GM18498 (cell line): ENCODE measurements at regions not wholly inside any gene's neighbourhood (a gene's known extent, or its start where the extent isn't known, plus 50 kb on each side); places are given as distances from the start of the nearest gene placed in this dataset.

Source experiments
- ATAC-seq: cut with Tn5 transposase; IDR thresholded peaks from one replicate; pipeline ENCODE4 v1.9.1; 2021; ENCODE audit warnings: mild to moderate bottlenecking, moderate library complexity; ENCODE audit not compliant: unreplicated experiment

DNA sequence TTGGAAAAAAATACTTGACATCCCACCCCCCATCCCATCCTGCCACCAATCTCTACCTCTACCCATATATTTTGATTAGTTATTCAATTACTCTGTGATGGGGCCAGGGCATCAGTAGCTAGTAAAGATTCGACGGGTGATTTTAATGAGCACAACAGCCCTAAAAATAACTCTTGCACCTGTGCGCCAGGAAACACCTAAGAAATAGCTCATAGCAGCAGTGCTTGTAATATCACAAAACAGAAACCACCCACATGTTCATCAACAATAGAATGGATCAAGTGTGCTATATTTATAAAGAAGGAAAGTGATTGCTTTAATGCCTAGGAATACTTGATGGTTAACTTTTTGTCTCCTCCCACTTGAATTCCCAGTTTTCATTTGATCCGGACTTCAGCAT lies 225.6 kb upstream of the LCORL start:
- no peak for ATAC-seq

DNA sequence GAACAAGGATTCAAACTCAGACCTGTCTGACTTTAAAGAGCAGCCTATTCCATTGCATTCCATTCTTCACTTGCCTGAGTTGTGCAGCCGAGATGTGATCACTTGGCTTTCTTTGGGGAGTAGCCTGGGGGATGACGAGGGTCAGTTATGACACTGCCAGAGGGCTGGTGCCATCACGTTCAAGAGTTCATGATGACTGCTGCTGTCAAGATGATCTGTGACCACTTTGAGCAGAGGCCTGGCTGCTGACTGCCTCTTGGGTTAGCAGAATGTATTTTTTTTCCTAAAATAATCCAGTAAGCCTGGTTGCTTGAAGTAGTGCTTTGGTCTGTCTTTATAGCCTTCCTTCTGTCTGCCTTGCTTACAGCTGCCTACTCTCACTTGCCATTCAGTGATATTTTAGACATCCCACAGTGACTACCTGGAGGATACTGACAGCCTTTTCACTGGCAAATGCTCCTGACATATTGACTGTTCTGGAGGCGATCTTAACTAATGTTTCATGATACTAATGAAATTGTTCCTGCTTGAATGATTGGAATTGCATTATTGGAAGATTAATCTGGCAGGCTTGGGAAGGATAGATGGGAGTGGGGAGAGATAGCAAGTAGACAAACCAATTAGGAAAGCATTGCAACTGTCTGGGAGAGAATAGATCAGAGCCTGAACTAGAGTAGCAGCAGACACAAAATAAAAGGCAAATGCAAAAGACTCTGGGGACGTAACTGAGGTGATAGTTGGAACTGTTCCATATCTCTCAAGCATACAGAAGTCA lies 221.6 kb upstream of the LCORL start:
- no peak for ATAC-seq

DNA sequence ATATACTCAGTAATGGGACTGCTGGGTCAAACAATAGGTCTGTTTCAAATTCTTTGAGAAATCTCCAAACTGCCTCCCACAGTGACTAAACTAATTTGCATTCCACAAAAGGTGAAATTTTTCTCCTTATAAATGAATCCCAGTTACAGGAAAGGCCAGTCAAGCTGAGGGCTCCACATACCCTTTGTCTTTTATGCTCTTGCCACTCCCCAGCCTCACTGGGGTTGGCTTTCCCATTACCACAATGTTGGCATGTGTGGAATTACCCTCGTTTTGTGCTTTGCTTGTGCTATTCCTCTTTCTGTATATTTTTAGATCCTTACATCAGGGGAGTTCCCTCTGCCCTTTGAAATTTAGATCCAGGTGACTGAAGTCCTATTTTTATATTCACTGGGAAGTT lies 220.2 kb upstream of the LCORL start:
- no peak for ATAC-seq

GRCh38 chr4:18234108-18234507 lies 212.6 kb upstream of the LCORL start:
- peak; percentile 71 for ATAC-seq

DNA sequence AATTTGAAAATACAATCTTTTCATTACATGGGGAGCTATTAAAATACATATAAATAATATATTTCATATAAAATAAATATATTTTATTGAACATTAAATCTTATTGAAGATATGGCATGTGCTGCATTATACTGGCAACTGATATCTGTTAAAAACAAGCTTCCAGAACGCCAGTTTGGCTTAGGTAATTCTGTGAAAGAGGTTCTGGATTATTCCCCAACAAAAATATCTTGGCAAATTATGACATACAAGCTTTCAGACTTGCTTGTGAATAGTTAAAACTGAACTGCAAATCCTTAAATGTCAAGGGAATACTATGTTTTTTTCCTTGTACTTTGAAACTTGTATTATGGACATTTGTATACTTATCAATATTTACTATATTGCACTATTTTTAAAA lies 210.2 kb upstream of the LCORL start:
- ATAC-seq = no peak

- ATAC-seq = no peak
Observed at GRCh38 chr4:18227880-18228279, 206.3 kb upstream of the LCORL start.

DNA sequence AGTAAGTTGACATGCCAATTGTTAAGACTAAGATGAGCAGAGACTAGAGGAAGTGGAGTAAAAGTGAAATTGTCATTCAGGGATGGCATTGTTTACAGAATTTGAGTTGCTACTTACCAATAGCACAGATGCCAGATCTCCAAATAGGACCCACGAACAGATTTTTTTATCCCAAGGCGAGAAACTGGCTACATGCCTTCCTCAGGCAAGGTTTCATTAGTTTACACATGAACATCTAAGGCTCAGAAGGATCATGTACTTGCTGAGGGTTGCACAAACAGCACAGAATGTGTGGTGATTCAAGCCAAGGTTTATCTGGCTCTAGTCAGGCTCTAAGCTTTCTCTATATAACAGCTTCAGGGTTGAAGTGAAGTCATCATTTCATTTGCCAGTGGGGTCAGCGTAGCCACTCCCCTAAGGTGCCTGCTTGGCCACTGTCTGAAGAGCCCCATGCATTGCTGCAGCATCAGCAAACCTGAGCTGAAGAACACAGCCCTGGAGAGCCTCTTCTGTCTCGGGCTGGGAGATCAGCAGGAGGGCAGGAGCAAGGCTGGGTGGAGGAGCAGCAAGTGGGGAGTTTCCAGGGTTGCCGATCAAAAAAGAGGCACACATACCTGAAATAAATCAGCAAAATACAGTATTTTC lies 193.0 kb upstream of the LCORL start:
- ATAC-seq = peak; percentile 56

DNA sequence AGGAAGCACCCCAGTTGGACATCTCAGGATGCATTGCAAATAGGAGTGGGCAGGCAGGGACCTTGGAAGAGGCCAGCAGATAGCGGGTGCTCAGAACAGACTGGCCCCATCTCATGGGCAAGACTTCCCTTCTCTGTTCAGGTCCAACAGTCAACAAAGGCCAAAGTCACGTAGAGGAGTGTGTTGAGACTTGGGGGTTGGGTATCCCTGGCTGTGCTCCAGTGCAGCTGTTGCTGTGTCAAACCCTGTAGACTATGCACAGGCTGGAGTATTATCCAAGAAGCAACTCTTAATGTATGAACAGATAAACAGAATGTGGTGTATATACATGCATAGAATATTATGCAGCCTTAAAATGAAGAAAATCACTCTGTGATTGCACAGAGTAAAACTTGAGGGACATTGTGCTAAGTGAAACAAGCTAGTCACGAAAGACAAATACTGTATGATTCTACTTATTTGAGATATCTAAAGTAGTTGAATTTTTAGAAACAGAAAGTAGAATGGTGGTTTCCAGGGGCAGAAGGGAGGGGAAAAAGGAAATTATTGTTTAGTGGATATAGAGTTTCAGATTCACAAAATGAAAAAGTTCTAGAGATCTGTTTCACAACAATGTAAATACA lies 192.1 kb upstream of the LCORL start:
- ATAC-seq = peak; percentile 53

- peak; percentile 66 for ATAC-seq
Observed at GRCh38 chr4:18209448-18209847, 187.9 kb upstream of the LCORL start.

GRCh38 chr4:18203966-18204365 lies 182.4 kb upstream of the LCORL start:
- ATAC-seq = peak; percentile 57

- ATAC-seq = no peak
Observed at GRCh38 chr4:18202486-18202885, 180.9 kb upstream of the LCORL start.

GRCh38 chr4:18201885-18202284 lies 180.3 kb upstream of the LCORL start:
- no peak for ATAC-seq

- no peak for ATAC-seq
Observed at GRCh38 chr4:18198653-18199052, 177.1 kb upstream of the LCORL start.

DNA sequence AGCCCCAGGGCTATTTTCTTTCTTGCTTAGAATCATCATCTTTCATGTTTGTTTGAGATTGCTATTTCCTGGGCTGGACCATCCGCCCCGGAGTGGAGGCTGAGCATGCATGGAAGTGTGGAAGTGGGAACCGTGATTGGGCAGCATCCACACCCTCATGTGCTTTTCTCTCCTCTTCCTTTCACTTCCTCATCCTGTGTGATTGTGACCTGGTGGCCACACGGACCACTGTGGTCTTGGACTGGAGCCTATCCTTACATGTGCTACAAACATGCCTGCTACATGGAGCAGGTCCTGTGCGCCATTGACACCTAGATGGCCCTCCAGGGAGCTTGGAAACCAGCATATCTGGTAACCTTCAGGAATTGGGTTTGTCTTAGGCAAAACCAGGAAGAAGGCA lies 175.9 kb upstream of the LCORL start:
- peak; percentile 47 for ATAC-seq

- ATAC-seq = no peak
Observed at GRCh38 chr4:18194278-18194677, 172.7 kb upstream of the LCORL start.

DNA sequence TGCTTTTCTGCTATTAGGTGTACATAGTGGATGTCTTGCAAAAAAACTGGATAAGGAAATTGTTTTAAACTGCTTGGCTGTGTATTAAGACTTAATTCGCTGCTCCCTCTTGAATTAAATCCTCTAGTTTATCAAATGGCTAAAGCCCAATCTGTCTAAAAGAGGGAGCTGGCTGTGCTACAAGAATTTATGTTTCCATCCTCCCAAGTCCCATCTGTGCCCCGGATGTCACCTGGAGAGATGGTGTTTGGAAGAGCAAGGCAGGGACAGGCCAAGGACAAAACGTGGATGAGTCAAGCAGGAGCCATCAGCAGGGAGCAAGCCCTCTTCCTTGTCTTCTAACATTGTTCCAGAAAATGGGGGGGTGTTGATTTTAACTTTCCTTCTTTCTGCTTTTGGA lies 171.3 kb upstream of the LCORL start:
- no peak for ATAC-seq

DNA sequence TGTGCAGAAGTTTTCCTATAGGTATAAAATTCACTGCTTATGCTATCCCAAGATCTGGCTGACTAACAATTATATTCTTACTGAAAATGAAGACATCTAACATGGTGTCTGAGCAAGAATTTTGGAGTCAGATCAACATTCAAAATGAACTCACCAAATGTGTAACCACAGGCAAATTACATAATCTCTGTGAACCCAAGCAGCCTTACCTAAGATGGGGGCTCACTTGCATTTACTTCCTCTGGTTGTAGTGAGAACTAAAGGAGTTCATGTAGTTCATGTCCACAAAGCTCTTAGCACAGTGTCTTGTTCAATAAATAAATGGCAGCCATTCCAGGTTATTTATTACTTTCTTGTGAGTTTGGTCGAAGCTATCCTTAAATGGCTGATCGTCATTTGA lies 163.9 kb upstream of the LCORL start:
- ATAC-seq = no peak

DNA sequence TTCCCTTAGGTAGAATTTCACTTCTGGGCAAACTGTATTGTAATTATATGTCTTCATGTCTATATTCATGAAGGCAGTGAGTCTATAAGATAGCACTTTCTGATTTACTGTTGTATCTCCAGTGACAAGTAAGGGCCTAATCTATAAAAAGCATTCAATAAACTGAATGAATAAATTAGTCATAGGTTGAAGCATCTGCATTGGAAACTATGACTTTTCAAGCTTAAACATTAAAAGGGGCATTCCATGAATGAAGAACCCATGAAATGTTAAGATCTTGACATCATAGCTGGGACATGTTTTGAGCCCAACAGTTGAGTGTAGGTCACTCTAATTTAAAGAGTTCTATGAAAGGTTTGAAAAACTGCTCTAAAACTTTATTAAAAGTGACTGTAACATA lies 159.3 kb upstream of the LCORL start:
- no peak for ATAC-seq

DNA sequence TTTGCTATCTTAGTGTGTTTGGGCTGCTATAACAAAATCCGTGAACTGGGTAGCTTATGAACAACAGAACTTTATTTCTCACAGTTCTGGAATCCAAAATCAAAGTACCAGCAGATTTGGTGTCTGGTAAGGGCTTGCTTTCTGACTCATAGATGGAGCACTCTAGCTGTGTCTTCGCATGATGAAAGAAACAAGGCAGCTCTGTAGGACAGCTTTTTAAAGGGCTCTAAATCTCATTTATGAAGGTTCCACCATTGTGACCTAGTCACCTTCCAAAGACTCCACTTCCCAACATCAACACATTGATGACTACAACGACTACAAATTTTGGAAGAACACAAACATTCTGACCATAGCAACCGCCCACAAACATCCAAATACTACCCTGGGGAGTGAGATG lies 158.6 kb upstream of the LCORL start:
- ATAC-seq = no peak

DNA sequence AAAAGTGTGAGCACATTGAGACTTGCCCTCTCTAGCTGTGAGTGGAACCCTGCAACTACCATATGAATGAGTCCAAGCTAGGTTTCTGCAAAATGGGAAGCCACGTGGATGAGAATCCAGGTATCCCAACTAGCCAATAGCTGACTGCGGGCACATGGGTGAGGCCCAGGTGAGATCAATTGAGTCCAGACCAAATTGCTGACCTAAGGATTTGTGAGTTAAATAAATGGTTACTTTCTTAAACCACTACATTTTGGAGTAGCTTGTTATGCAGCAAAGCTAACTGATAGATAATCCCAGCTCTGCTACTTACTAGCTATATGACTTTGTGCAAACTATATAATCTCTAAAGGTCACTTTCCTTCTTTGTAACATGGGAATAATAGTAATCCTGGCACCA lies 150.3 kb upstream of the LCORL start:
- ATAC-seq = no peak

- no peak for ATAC-seq
Observed at GRCh38 chr4:18167831-18168230, 146.3 kb upstream of the LCORL start.

DNA sequence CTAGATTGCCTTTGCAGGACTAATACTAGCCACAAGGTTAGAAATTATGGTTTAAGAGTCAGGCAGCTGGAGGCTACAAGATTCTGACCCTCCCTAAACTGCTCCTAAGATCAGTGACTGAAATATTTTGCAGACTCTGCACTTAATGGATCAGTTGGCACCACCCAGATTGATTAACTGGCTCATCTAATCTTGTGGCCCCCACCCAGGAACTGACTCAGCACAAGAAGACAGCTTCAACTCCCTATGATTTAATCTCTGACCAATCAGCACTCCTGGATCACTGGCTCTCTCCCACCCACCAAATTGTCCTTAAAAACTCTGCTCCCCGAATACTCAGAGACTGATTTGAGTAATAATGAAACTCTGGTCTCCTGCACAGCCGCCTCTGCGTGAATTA lies 145.4 kb upstream of the LCORL start:
- ATAC-seq = no peak
